ENCODE measurements at regions not wholly inside any gene's neighbourhood (a gene's known extent, or its start where the extent isn't known, plus 50 kb on each side); places are given as distances from the start of the nearest gene placed in this dataset.

DNA sequence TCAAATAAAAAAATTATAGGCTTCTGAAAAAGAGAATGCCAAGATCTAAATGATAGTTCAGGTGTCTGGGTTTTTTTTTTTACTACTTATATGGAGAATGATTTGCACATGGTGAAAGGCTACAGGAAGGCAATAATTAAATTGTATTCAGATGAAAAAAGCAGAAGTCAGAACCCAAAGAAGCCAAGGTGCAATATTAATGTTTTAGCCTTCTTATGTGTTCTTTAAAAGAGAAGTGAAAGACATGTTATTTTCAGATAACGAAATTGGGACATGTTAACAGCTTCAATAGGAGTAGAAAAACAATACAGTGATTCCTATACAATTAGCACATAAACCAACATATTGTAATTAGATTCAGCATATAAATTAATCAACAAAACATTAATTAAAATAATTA, 452.9 kb upstream of the PRMT6 start:
- Histone ChIP-seq H2AFZ (ENCODE audit: low read depth, low read length) (no peak overlapping the region), H3K27me3 (ENCODE audit: insufficient read depth, low read length) (no peaks in the 10 kb centered on the region), H3K36me3 (ENCODE audit: insufficient read depth, low read length) (no peaks in the 10 kb centered on the region), H3K4me1 (ENCODE audit: insufficient read depth, low read length) (no peaks in the 10 kb centered on the region), H3K9me3 (ENCODE audit: low read length) (no peaks in the 10 kb centered on the region), H3K4me3 (ENCODE audit: low read length) (no peak overlapping the region)

DNA sequence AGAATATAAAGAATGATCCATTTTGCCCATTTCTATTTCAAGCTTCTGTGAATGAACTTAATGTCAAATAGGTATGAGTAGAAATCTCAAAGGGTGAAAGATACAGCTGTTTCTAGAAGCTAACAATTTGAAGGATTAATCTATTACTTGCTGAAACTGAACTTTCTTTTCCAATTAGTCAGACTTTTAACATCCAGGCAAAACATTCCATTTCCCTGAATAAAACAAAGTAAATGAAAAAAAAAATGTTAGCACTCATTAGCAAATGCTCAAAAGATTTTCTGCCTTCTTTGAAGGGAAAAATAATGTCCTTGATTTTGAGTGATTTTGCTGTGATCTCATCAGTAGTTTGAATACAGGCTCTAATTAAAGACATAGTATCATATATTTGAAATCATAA, 447.6 kb upstream of the PRMT6 start:
- Histone ChIP-seq H2AFZ (ENCODE audit: low read depth, low read length) (no peak overlapping the region), H3K4me3 (ENCODE audit: low read length) (no peak overlapping the region), H3K27me3 (ENCODE audit: insufficient read depth, low read length) (no peaks in the 10 kb centered on the region), H3K36me3 (ENCODE audit: insufficient read depth, low read length) (no peaks in the 10 kb centered on the region), H3K9me3 (ENCODE audit: low read length) (no peaks in the 10 kb centered on the region), H3K4me1 (ENCODE audit: insufficient read depth, low read length) (no peaks in the 10 kb centered on the region)

- H3K36me3 ChIP-seq (ENCODE audit: insufficient read depth, low read length), result no peaks in the 10 kb centered on the region
- H3K27me3 ChIP-seq (ENCODE audit: insufficient read depth, low read length), result no peaks in the 10 kb centered on the region
- H3K4me1 ChIP-seq (ENCODE audit: insufficient read depth, low read length), result no peaks in the 10 kb centered on the region
- no peaks in the 10 kb centered on the region for H3K9me3 ChIP-seq (ENCODE audit: low read length)
- H3K4me3 ChIP-seq (ENCODE audit: low read length), result no peak overlapping the region
- H2AFZ ChIP-seq (ENCODE audit: low read depth, low read length), result no peak overlapping the region
Measured at GRCh38 chr1:106613068-106613467, 443.4 kb upstream of the PRMT6 start.

DNA sequence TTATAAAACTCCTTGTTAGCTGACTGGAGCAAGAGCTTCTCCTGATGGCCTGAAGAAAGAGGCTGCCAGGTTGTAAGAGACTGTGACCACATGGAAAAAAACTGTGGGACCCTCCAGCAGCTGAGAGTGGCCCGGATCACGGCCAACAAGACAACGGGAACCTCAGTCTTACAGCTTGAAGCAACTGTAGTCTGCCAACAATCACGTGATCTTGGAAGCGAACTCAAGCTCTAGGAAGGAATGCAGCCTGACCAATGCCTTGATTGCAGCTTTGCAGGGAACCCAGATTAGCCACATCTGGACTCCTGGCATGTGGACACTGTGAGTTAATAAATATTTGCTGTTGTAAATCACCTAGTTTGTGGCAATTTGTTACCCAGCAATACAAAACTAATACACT, 442.6 kb upstream of the PRMT6 start:
- no peak overlapping the region for H3K4me3 ChIP-seq (ENCODE audit: low read length)

GRCh38 chr1:106615473-106615872, 441.0 kb upstream of the PRMT6 start:
- Histone ChIP-seq H3K36me3 (ENCODE audit: insufficient read depth, low read length) (no peaks in the 10 kb centered on the region), H2AFZ (ENCODE audit: low read depth, low read length) (no peak overlapping the region), H3K27me3 (ENCODE audit: insufficient read depth, low read length) (no peaks in the 10 kb centered on the region), H3K4me3 (ENCODE audit: low read length) (no peak overlapping the region), H3K9me3 (ENCODE audit: low read length) (peaks cover 4% of the 10 kb centered on the region), H3K4me1 (ENCODE audit: insufficient read depth, low read length) (no peaks in the 10 kb centered on the region)

More for the DNA sequence above, 442.6 kb upstream of the PRMT6 start:
- H3K27me3 ChIP-seq (ENCODE audit: insufficient read depth, low read length), result no peaks in the 10 kb centered on the region
- H3K9me3 ChIP-seq (ENCODE audit: low read length), result no peaks in the 10 kb centered on the region
- H2AFZ ChIP-seq (ENCODE audit: low read depth, low read length), result no peak overlapping the region
- H3K36me3 ChIP-seq (ENCODE audit: insufficient read depth, low read length), result no peaks in the 10 kb centered on the region
- no peaks in the 10 kb centered on the region for H3K4me1 ChIP-seq (ENCODE audit: insufficient read depth, low read length)

DNA sequence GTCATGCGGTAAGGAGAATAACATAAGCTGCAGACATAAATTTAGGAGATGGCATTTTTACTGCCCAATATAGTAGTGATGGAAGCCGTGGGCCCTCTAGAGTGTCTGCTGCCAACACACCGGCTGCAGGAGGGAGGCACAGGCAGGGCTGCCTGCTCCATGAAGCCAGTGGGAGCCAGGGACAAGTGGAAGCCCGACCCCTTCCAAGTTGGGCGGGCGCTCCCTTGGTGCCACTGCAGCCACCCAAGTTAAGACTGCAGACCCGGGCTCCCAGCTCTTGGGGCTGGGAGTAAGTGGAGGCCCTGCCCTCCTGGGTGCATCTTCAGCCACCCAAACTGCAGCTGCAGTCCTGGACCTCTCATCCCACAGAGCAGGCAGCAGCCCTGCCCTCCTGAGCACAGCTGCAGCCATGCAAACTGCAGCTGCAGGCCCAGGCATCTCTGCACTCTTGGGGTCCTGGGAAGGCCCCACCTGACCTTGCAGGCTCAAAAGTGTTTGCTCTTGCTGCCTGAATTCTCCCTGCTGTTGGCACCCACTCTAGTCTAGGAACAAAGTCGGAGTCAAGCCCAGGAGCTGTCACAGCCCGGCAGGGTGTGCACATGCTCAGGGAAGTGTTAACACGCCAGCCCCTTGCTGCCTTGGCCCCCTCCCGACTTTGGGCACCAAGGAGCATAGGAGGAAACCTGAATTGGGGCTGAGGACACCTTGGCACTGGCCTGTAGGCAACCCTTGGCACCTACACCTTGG, 437.2 kb upstream of the PRMT6 start:
- Histone ChIP-seq H3K27me3 (ENCODE audit: insufficient read depth, low read length) (no peaks in the 10 kb centered on the region), H3K4me3 (ENCODE audit: low read length) (no peak overlapping the region), H2AFZ (ENCODE audit: low read depth, low read length) (no peak overlapping the region), H3K36me3 (ENCODE audit: insufficient read depth, low read length) (no peaks in the 10 kb centered on the region), H3K9me3 (ENCODE audit: low read length) (peaks cover 7% of the 10 kb centered on the region), H3K4me1 (ENCODE audit: insufficient read depth, low read length) (no peaks in the 10 kb centered on the region)

DNA sequence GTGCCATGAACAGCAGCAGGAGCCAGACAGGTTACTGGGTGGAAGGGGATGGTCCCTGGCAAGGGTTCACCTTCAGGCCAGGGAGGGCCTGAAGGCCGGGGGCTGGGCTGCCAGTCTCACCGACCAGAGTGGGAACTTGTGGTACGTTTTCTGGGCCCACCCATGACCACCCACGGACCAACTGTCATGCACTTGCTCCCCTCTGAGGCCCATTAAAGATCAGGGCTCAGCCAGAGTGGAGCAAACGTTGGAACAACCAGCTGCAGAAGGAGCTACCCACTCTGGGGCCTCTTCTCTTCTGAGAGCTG, 436.7 kb upstream of the PRMT6 start:
- no peaks in the 10 kb centered on the region for H3K4me1 ChIP-seq (ENCODE audit: insufficient read depth, low read length)
- H3K36me3 ChIP-seq (ENCODE audit: insufficient read depth, low read length), result no peaks in the 10 kb centered on the region
- H3K27me3 ChIP-seq (ENCODE audit: insufficient read depth, low read length), result no peaks in the 10 kb centered on the region
- peaks cover 7% of the 10 kb centered on the region for H3K9me3 ChIP-seq (ENCODE audit: low read length)
- H3K4me3 ChIP-seq (ENCODE audit: low read length), result no peak overlapping the region
- no peak overlapping the region for H2AFZ ChIP-seq (ENCODE audit: low read depth, low read length)

- Histone ChIP-seq H3K36me3 (ENCODE audit: insufficient read depth, low read length) (no peaks in the 10 kb centered on the region), H3K9me3 (ENCODE audit: low read length) (peaks cover 7% of the 10 kb centered on the region), H3K27me3 (ENCODE audit: insufficient read depth, low read length) (no peaks in the 10 kb centered on the region), H3K4me3 (ENCODE audit: low read length) (no peak overlapping the region), H2AFZ (ENCODE audit: low read depth, low read length) (no peak overlapping the region), H3K4me1 (ENCODE audit: insufficient read depth, low read length) (no peaks in the 10 kb centered on the region)
Measured at GRCh38 chr1:106620521-106620954, 435.9 kb upstream of the PRMT6 start.

DNA sequence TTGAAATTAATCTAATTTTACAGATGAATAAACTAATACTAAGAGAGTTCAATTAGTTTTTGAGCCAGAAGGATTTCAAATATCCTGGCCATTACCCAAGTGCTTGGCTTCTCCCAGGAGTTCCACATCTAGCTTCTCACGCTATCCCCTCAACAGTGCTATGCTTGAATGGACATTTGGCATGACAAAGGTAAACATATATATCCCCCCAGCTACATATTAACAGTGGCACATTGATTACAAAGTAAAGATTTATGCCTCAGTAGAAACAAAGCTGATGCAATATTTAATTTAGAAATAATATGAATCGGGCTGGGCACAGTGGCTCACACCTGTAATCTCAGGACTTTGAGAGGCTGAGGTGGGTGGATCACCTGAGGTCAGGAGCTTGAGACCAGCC, 434.6 kb upstream of the PRMT6 start:
- Histone ChIP-seq H3K27me3 (ENCODE audit: insufficient read depth, low read length) (no peaks in the 10 kb centered on the region), H3K9me3 (ENCODE audit: low read length) (peaks cover 7% of the 10 kb centered on the region), H2AFZ (ENCODE audit: low read depth, low read length) (no peak overlapping the region), H3K4me1 (ENCODE audit: insufficient read depth, low read length) (no peaks in the 10 kb centered on the region), H3K4me3 (ENCODE audit: low read length) (no peak overlapping the region), H3K36me3 (ENCODE audit: insufficient read depth, low read length) (no peaks in the 10 kb centered on the region)

- no peaks in the 10 kb centered on the region for H3K9me3 ChIP-seq (ENCODE audit: low read length)
- no peaks in the 10 kb centered on the region for H3K36me3 ChIP-seq (ENCODE audit: insufficient read depth, low read length)
- no peak overlapping the region for H2AFZ ChIP-seq (ENCODE audit: low read depth, low read length)
- no peaks in the 10 kb centered on the region for H3K27me3 ChIP-seq (ENCODE audit: insufficient read depth, low read length)
- no peak overlapping the region for H3K4me3 ChIP-seq (ENCODE audit: low read length)
- peaks cover 2% of the 10 kb centered on the region for H3K4me1 ChIP-seq (ENCODE audit: insufficient read depth, low read length)
Measured at GRCh38 chr1:106637566-106637965, 418.9 kb upstream of the PRMT6 start.

DNA sequence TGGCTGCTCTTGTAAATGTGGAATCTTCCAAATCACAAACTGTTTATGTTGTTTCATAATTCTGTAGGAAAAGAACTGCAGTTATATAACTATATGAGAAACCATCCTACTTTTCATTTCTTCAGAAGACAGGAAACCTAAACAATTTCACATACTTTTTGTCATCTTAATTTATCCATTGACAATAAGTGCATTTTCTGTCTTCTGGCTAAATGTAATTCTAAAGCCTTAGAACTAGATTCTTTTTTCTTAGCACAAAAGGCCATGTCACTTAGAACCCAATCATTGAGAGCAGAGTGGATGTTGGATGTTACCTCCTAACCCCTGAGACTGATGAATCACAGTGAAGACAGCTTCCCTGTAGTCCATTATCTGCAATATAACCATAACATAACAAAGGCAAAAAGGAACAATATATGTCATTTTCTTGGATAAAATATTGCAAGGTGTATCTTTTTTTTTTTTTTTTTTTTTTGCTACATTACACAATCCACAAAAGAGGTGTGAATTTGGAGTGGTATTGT, 410.2 kb upstream of the PRMT6 start:
- Histone ChIP-seq H3K9me3 (ENCODE audit: low read length) (no peaks in the 10 kb centered on the region), H3K4me3 (ENCODE audit: low read length) (no peak overlapping the region), H3K4me1 (ENCODE audit: insufficient read depth, low read length) (no peaks in the 10 kb centered on the region), H2AFZ (ENCODE audit: low read depth, low read length) (no peak overlapping the region), H3K36me3 (ENCODE audit: insufficient read depth, low read length) (no peaks in the 10 kb centered on the region), H3K27me3 (ENCODE audit: insufficient read depth, low read length) (no peaks in the 10 kb centered on the region)

GRCh38 chr1:106646816-106647215, 409.7 kb upstream of the PRMT6 start:
- Histone ChIP-seq H3K36me3 (ENCODE audit: insufficient read depth, low read length) (no peaks in the 10 kb centered on the region), H2AFZ (ENCODE audit: low read depth, low read length) (no peak overlapping the region), H3K9me3 (ENCODE audit: low read length) (no peaks in the 10 kb centered on the region), H3K4me3 (ENCODE audit: low read length) (no peak overlapping the region), H3K27me3 (ENCODE audit: insufficient read depth, low read length) (no peaks in the 10 kb centered on the region), H3K4me1 (ENCODE audit: insufficient read depth, low read length) (no peaks in the 10 kb centered on the region)

DNA sequence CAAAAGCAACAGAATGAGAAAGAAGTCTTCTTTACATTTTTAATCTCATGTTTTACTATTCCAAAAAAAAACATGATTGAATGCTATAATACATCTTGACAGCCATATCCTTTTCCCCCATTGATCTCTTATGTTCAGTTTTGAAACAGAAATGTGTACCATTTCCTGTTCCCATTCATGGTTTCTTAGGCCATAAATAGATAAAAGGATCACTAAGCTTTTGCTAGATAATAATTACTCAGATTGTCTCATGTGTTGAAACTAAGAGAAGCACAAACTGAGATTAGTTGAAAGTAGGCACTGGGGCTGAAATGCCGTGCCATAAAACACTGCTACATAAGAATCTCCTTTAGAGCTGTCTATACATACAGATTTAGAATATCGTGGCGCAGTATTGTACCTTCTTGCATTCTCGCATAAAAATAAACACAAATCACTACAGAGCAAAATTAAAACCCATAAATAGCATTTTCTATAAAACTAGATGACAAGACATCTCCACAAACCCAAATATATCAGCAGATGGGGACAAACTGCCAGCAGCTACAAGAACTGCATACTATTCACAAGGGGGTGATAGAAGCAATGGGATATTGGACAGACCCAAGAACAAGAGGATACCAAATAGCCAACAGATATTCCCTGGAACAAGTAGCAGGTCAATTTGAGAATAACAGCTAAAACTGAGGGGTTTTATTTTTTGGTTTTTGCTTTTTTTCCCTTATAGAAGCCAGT, 405.3 kb upstream of the PRMT6 start:
- no peaks in the 10 kb centered on the region for H3K4me1 ChIP-seq (ENCODE audit: insufficient read depth, low read length)
- H3K9me3 ChIP-seq (ENCODE audit: low read length), result no peaks in the 10 kb centered on the region
- H3K36me3 ChIP-seq (ENCODE audit: insufficient read depth, low read length), result no peaks in the 10 kb centered on the region
- no peak overlapping the region for H2AFZ ChIP-seq (ENCODE audit: low read depth, low read length)
- H3K4me3 ChIP-seq (ENCODE audit: low read length), result no peak overlapping the region
- no peaks in the 10 kb centered on the region for H3K27me3 ChIP-seq (ENCODE audit: insufficient read depth, low read length)
